ENCODE measurements at regions not wholly inside any gene's neighbourhood (a gene's known extent, or its start where the extent isn't known, plus 50 kb on each side); places are given as distances from the start of the nearest gene placed in this dataset.

DNA sequence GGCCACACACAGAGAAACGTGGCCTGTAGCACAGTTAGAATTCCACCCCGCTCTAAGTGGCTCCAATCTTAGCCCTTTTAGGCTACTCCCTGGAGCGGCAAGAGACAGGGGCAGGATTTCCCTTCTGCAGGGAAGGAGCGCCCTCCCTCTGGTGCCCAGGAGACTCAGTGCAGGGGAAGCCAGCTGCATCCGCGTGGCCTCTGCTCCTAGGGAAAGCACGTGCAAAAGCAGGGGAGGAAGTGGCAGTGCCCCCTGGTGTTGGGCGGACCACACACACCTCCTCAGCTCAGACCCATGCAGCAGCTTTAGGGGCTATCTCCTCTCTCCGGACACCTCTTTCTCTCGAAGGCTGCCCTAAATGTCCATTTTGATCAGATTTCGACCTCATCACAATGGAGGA is 50.0 kb downstream of the SPRING1 start:
- no peak overlapping the region for H3K4me3 ChIP-seq (ENCODE audit: insufficient read depth, low read depth, low read length)
- no peak overlapping the region for H3K27ac ChIP-seq (ENCODE audit: insufficient read depth, low read depth, low read length, poor library complexity, severe bottlenecking)
- H3K36me3 ChIP-seq (ENCODE audit: control insufficient read depth, insufficient read depth, low read length) = no peaks in the 10 kb centered on the region
- WGBS, 2 experiments = 64 to 68% methylated on average over 11 of the region's 11 CpGs
- H3K27me3 ChIP-seq (ENCODE audit: control insufficient read depth, insufficient read depth, low read length, poor library complexity, severe bottlenecking) = no peaks in the 10 kb centered on the region
- peaks cover 11% of the 10 kb centered on the region for H3K4me1 ChIP-seq (ENCODE audit: control insufficient read depth, insufficient read depth, low read length)
- no peaks in the 10 kb centered on the region for H3K9me3 ChIP-seq (ENCODE audit: control insufficient read depth, low read length)

DNA sequence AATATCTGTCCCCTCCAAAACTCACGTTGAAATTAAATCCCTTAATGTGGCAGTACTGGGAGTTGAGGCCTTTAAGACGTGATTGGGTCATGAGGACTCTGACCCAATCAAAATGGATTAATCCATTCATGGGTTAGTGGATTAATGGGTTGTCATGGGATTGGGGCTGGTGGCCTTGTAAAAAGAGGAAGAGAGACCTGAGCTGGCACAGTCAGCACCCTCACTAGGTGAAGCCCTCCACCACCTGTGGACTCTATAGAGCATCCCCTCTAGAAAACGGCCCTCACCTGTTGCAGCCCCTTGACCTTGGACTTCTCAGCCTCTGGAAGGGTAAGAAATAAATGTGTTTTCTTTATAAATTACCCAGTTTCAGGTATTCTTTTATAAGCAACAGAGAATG is 53.0 kb downstream of the SPRING1 start:
- Histone ChIP-seq H3K27me3 (ENCODE audit: control insufficient read depth, insufficient read depth, low read length, poor library complexity, severe bottlenecking) (no peaks in the 10 kb centered on the region), H3K27ac (ENCODE audit: insufficient read depth, low read depth, low read length, poor library complexity, severe bottlenecking) (no peak overlapping the region), H3K4me3 (ENCODE audit: insufficient read depth, low read depth, low read length) (no peak overlapping the region), H3K4me1 (ENCODE audit: control insufficient read depth, insufficient read depth, low read length) (peaks cover 4% of the 10 kb centered on the region), H3K9me3 (ENCODE audit: control insufficient read depth, low read length) (no peaks in the 10 kb centered on the region), H3K36me3 (ENCODE audit: control insufficient read depth, insufficient read depth, low read length) (no peaks in the 10 kb centered on the region)
- 93% methylated on average over 3 of the region's 3 CpGs for WGBS, 2 experiments

- H3K27me3 ChIP-seq (ENCODE audit: control insufficient read depth, insufficient read depth, low read length, poor library complexity, severe bottlenecking) = no peaks in the 10 kb centered on the region
- WGBS, 2 experiments = 90 to 94% methylated on average over 4 of the region's 4 CpGs
- no peak overlapping the region for H3K27ac ChIP-seq (ENCODE audit: insufficient read depth, low read depth, low read length, poor library complexity, severe bottlenecking)
- no peak overlapping the region for H3K4me3 ChIP-seq (ENCODE audit: insufficient read depth, low read depth, low read length)
- H3K4me1 ChIP-seq (ENCODE audit: control insufficient read depth, insufficient read depth, low read length) = no peaks in the 10 kb centered on the region
- H3K36me3 ChIP-seq (ENCODE audit: control insufficient read depth, insufficient read depth, low read length) = no peaks in the 10 kb centered on the region
- H3K9me3 ChIP-seq (ENCODE audit: control insufficient read depth, low read length) = no peaks in the 10 kb centered on the region
These were observed 60.6 kb downstream of the SPRING1 start for GRCh38 chr12:116677202-116677661.

DNA sequence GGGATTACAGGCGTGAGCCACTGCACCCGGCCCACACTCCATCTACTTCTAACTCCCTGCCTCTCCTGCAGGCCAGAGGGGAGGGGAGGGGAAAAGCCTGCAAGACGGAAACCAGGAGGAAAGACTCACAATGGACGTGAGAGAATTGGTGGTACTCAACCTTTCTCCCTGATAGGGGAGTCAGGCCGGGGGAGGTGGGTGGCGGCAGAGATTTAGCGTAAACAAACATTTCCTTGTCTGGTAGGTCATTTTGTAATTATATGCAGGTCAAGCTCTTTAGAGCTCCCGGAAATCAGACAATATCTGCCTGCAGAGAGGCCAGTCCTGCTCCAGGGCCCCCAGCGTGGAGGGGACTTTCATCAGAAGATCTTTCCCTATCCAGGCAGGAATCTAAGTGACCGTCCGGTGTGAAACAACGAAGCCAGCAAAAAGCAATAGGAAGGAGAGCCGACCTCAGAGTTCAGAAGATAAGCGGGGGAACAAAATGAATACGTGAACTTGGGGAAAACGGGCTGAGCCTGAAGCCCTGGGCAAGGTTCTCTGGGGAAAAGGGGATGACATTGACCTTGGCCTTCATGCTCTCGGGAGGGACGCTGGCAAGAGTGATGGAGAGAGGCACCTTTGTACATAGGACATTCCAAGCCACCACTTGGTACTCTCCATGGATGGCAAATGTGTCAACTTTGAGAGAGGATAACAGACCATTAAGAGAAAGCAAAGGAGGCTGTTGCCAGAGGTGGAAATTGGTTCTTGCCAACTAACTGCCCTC is 62.3 kb downstream of the SPRING1 start:
- H3K4me3 ChIP-seq (ENCODE audit: insufficient read depth, low read depth, low read length) = no peak overlapping the region
- H3K36me3 ChIP-seq (ENCODE audit: control insufficient read depth, insufficient read depth, low read length) = no peaks in the 10 kb centered on the region
- WGBS, 2 experiments = 79 to 84% methylated on average over 18 of the region's 18 CpGs
- H3K27ac ChIP-seq (ENCODE audit: insufficient read depth, low read depth, low read length, poor library complexity, severe bottlenecking) = no peak overlapping the region
- no peaks in the 10 kb centered on the region for H3K4me1 ChIP-seq (ENCODE audit: control insufficient read depth, insufficient read depth, low read length)
- H3K9me3 ChIP-seq (ENCODE audit: control insufficient read depth, low read length) = no peaks in the 10 kb centered on the region
- H3K27me3 ChIP-seq (ENCODE audit: control insufficient read depth, insufficient read depth, low read length, poor library complexity, severe bottlenecking) = no peaks in the 10 kb centered on the region

GRCh38 chr12:116674643-116675183 is 63.2 kb downstream of the SPRING1 start:
- no peak overlapping the region for H3K4me3 ChIP-seq (ENCODE audit: insufficient read depth, low read depth, low read length)
- no peaks in the 10 kb centered on the region for H3K9me3 ChIP-seq (ENCODE audit: control insufficient read depth, low read length)
- H3K27me3 ChIP-seq (ENCODE audit: control insufficient read depth, insufficient read depth, low read length, poor library complexity, severe bottlenecking) = no peaks in the 10 kb centered on the region
- WGBS, 2 experiments = 90 to 92% methylated on average over 5 of the region's 5 CpGs
- H3K36me3 ChIP-seq (ENCODE audit: control insufficient read depth, insufficient read depth, low read length) = no peaks in the 10 kb centered on the region
- no peaks in the 10 kb centered on the region for H3K4me1 ChIP-seq (ENCODE audit: control insufficient read depth, insufficient read depth, low read length)
- H3K27ac ChIP-seq (ENCODE audit: insufficient read depth, low read depth, low read length, poor library complexity, severe bottlenecking) = no peak overlapping the region

GRCh38 chr12:116673681-116674111 is 64.2 kb downstream of the SPRING1 start:
- H3K36me3 ChIP-seq (ENCODE audit: control insufficient read depth, insufficient read depth, low read length) = no peaks in the 10 kb centered on the region
- WGBS, 2 experiments = 83% methylated on average over 8 of the region's 8 CpGs
- H3K4me3 ChIP-seq (ENCODE audit: insufficient read depth, low read depth, low read length) = no peak overlapping the region
- H3K27me3 ChIP-seq (ENCODE audit: control insufficient read depth, insufficient read depth, low read length, poor library complexity, severe bottlenecking) = no peaks in the 10 kb centered on the region
- H3K27ac ChIP-seq (ENCODE audit: insufficient read depth, low read depth, low read length, poor library complexity, severe bottlenecking) = no peak overlapping the region
- H3K9me3 ChIP-seq (ENCODE audit: control insufficient read depth, low read length) = no peaks in the 10 kb centered on the region
- no peaks in the 10 kb centered on the region for H3K4me1 ChIP-seq (ENCODE audit: control insufficient read depth, insufficient read depth, low read length)

GRCh38 chr12:116672842-116673516 is 64.9 kb downstream of the SPRING1 start:
- 90 to 93% methylated on average over 6 of the region's 6 CpGs for WGBS, 2 experiments
- Histone ChIP-seq H3K27me3 (ENCODE audit: control insufficient read depth, insufficient read depth, low read length, poor library complexity, severe bottlenecking) (no peaks in the 10 kb centered on the region), H3K36me3 (ENCODE audit: control insufficient read depth, insufficient read depth, low read length) (no peaks in the 10 kb centered on the region), H3K27ac (ENCODE audit: insufficient read depth, low read depth, low read length, poor library complexity, severe bottlenecking) (no peak overlapping the region), H3K9me3 (ENCODE audit: control insufficient read depth, low read length) (no peaks in the 10 kb centered on the region), H3K4me1 (ENCODE audit: control insufficient read depth, insufficient read depth, low read length) (no peaks in the 10 kb centered on the region), H3K4me3 (ENCODE audit: insufficient read depth, low read depth, low read length) (no peak overlapping the region)

DNA sequence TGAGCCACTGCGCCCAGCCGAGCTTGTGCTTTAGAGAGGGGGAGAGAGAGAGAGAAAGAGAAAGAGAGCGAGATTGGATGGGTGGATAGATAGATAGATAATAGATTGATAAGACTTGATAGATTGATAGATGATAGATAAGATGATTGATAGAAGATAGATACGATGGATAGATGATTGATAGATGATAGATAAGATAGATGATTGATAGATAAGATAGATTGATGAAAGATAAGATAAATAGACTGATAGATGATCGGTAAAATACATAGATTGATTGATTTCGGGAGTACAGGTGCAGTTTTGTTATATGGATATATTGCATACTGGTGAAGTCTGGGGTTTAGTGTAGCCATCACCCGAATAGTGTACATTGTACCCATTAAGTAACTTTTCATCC is 65.9 kb downstream of the SPRING1 start:
- H3K36me3 ChIP-seq (ENCODE audit: control insufficient read depth, insufficient read depth, low read length) = no peaks in the 10 kb centered on the region
- 84 to 88% methylated on average over 7 of the region's 7 CpGs for WGBS, 2 experiments
- no peak overlapping the region for H3K27ac ChIP-seq (ENCODE audit: insufficient read depth, low read depth, low read length, poor library complexity, severe bottlenecking)

DNA sequence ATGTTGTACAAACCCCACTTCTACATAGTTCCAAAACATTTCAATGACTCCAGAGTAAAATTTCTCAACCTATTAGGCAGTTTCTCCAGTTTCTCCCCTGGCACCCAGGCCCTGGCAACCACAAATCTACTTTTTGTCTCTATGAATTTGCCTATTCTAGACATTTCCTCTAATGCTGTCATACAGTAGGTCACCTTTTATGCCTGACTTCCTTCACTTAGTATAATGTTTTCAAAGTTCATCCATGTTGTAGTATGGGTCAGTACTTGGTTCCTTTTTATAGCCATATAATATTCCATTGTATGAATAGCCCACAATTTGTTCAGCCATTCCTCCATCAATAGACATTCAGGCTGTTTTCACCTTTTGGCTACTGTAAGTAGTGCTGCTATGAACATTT is 67.0 kb downstream of the SPRING1 start:
- peaks cover 2% of the 10 kb centered on the region for H3K4me1 ChIP-seq (ENCODE audit: control insufficient read depth, insufficient read depth, low read length)
- no peaks in the 10 kb centered on the region for H3K27me3 ChIP-seq (ENCODE audit: control insufficient read depth, insufficient read depth, low read length, poor library complexity, severe bottlenecking)
- H3K27ac ChIP-seq (ENCODE audit: insufficient read depth, low read depth, low read length, poor library complexity, severe bottlenecking) = no peak overlapping the region
- no peak overlapping the region for H3K4me3 ChIP-seq (ENCODE audit: insufficient read depth, low read depth, low read length)
- no peaks in the 10 kb centered on the region for H3K9me3 ChIP-seq (ENCODE audit: control insufficient read depth, low read length)
- H3K36me3 ChIP-seq (ENCODE audit: control insufficient read depth, insufficient read depth, low read length) = no peaks in the 10 kb centered on the region

More for the DNA sequence above, 65.9 kb downstream of the SPRING1 start:
- H3K27me3 ChIP-seq (ENCODE audit: control insufficient read depth, insufficient read depth, low read length, poor library complexity, severe bottlenecking) = no peaks in the 10 kb centered on the region
- no peaks in the 10 kb centered on the region for H3K4me1 ChIP-seq (ENCODE audit: control insufficient read depth, insufficient read depth, low read length)
- H3K9me3 ChIP-seq (ENCODE audit: control insufficient read depth, low read length) = no peaks in the 10 kb centered on the region
- no peak overlapping the region for H3K4me3 ChIP-seq (ENCODE audit: insufficient read depth, low read depth, low read length)

DNA sequence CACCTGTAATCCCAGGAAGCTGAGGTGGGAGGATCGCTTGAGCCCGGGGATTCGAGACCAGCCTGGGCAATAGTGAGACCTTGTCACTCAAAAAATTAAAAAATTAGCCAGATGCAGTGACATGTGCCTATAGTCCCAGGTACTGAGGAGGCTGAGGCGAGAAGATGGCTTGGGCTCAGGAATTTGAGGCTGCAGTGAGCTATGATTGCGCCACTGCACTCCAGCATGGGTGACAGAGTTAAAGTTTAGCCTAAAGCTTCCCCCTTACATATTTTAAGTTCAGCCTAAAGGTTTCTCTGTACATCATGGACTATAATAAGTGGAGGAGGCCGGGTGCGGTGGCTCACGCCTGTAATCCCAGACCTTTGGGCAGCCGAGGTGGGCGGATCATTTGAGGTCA is 70.1 kb downstream of the SPRING1 start:
- no peaks in the 10 kb centered on the region for H3K9me3 ChIP-seq (ENCODE audit: control insufficient read depth, low read length)
- no peak overlapping the region for H3K4me3 ChIP-seq (ENCODE audit: insufficient read depth, low read depth, low read length)
- peaks cover 9% of the 10 kb centered on the region for H3K4me1 ChIP-seq (ENCODE audit: control insufficient read depth, insufficient read depth, low read length)
- no peak overlapping the region for H3K27ac ChIP-seq (ENCODE audit: insufficient read depth, low read depth, low read length, poor library complexity, severe bottlenecking)
- WGBS, 2 experiments = 92 to 94% methylated on average over 10 of the region's 10 CpGs
- H3K27me3 ChIP-seq (ENCODE audit: control insufficient read depth, insufficient read depth, low read length, poor library complexity, severe bottlenecking) = no peaks in the 10 kb centered on the region
- no peaks in the 10 kb centered on the region for H3K36me3 ChIP-seq (ENCODE audit: control insufficient read depth, insufficient read depth, low read length)

Data from ectodermal cell (in vitro differentiated cells).